MCF 10A (cell line): ENCODE measurements at regions not wholly inside any gene's neighbourhood (a gene's known extent, or its start where the extent isn't known, plus 50 kb on each side); places are given as distances from the start of the nearest gene placed in this dataset.

Experiments
- BruUV-seq: library from RNA; stranded (reverse); fragments of 400-500 nt; replicated peaks from 2 replicates; lab custom pipeline; 2021; lab: Mats Ljungman, UMichigan
- CTCF ChIA-PET: fragments of 300-600 bp; sonication (Branson Sonifier 250); formaldehyde crosslinking; extraction: SDS; loops from one replicate; lab custom pipeline; 2021; ENCODE audit warnings: antibody characterized with exemption, inconsistent platforms; lab: Yijun Ruan, JAX
- POLR2A ChIA-PET: fragments of 300-600, 350-650 bp; sonication (Branson Sonifier 250); formaldehyde crosslinking; extraction: SDS; loops from one replicate; lab custom pipeline; 2020; ENCODE audit warnings: antibody characterized with exemption, inconsistent platforms; lab: Yijun Ruan, JAX
- DNase-seq: peaks from one replicate; pipeline ENCODE4 v3.0.0-alpha.2; 2018; ENCODE audit not compliant: unreplicated experiment
- H3K27ac Mint-ChIP-seq: one replicate; pipeline ENCODE4 v1.8.0; 2022; ENCODE audit warnings: mild to moderate bottlenecking, low read depth, mixed read lengths; ENCODE audit not compliant: unreplicated experiment
- H3K27me3 Mint-ChIP-seq: one replicate; pipeline ENCODE4 v1.8.0; 2022; ENCODE audit warnings: mixed read lengths; ENCODE audit not compliant: insufficient read depth, unreplicated experiment
- H3K36me3 Mint-ChIP-seq: one replicate; pipeline ENCODE4 v1.8.0; 2022; ENCODE audit warnings: mild to moderate bottlenecking, moderate library complexity, mixed read lengths; ENCODE audit not compliant: insufficient read depth, unreplicated experiment
- H3K4me1 Mint-ChIP-seq: one replicate; pipeline ENCODE4 v1.8.0; 2022; ENCODE audit warnings: mixed read lengths; ENCODE audit not compliant: insufficient read depth, unreplicated experiment
- H3K4me3 Mint-ChIP-seq: one replicate; pipeline ENCODE4 v1.8.0; 2022; ENCODE audit warnings: mild to moderate bottlenecking, moderate library complexity, mixed read lengths; ENCODE audit not compliant: unreplicated experiment
- H3K9me3 Mint-ChIP-seq: one replicate; pipeline ENCODE4 v1.8.0; 2022; ENCODE audit warnings: mixed read lengths; ENCODE audit not compliant: unreplicated experiment
- intact Hi-C: fragments of 100-400 bp; cut with micrococcal nuclease; formaldehyde crosslinking; loops from 2 replicates; pipeline ENCODE4 v1.14.1; 2022
- TF ChIP-seq, protein P1 (sequence below): fragments of 200-600 bp; IDR thresholded peaks from one replicate; pipeline ENCODE4 v1.8.0; 2022; ENCODE audit warnings: antibody characterized with exemption, mild to moderate bottlenecking; ENCODE audit not compliant: unreplicated experiment

DNA sequence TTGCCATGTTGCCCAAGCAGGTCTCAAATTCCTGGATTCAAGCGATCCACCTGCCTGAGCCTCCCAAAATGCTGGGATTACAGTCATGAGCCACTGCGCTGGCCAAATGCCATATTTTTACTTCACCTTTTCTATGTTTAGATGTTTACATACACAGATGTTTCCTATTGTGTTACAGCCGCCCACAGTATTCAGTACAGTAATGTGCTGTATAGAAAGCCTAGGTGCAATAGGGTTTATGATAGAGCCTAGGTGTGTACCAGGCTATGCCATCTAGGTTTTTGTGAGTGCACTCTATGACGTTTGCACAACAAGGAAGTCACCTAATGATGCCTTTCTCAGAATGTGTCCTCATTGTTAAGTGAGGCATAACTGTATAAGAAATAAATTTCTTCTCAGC, 153.4 kb downstream of the CHRM3 start:
- no TSS peak for BruUV-seq
- TF ChIP-seq, protein P1, sequence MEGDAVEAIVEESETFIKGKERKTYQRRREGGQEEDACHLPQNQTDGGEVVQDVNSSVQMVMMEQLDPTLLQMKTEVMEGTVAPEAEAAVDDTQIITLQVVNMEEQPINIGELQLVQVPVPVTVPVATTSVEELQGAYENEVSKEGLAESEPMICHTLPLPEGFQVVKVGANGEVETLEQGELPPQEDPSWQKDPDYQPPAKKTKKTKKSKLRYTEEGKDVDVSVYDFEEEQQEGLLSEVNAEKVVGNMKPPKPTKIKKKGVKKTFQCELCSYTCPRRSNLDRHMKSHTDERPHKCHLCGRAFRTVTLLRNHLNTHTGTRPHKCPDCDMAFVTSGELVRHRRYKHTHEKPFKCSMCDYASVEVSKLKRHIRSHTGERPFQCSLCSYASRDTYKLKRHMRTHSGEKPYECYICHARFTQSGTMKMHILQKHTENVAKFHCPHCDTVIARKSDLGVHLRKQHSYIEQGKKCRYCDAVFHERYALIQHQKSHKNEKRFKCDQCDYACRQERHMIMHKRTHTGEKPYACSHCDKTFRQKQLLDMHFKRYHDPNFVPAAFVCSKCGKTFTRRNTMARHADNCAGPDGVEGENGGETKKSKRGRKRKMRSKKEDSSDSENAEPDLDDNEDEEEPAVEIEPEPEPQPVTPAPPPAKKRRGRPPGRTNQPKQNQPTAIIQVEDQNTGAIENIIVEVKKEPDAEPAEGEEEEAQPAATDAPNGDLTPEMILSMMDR = no peak

DNA sequence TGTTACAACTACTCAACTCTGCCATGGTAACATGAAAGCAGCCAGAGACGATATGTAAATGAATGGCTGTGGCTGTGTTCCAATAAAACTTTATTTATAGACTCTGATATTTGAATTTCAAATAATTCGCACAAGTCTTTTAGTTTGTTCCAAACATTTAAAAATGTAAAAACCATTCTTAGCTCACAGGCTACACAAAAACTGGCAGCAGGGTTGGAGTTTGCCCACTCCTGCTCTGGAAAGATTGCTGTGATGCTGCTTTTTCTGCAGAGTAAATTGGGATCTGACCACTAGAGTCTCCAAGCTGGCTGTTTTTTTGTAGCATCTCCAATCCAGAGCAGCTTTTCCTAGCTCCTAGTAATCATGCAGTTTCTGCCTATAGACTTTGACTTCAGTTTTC, 157.5 kb downstream of the CHRM3 start:
- Mint-ChIP-seq H3K27me3 (no peaks in the 10 kb centered on the region), H3K9me3 (no peaks in the 10 kb centered on the region), H3K36me3 (no peaks in the 10 kb centered on the region), H3K4me1 (peaks cover 5% of the 10 kb centered on the region), H3K27ac (no peak overlapping the region), H3K4me3 (no peak overlapping the region)
- BruUV-seq = no TSS peak
- POLR2A ChIA-PET = no interaction called here
- CTCF ChIA-PET = interaction anchor here (0.6 kb wide), 1 partner anchor 11 kb away, joined by 3 read pairs; no protein-coding TSS in a partner anchor
- TF ChIP-seq, protein P1 = no peak
- DNase-seq = no peak
- intact Hi-C loops = no loop called here

More for the DNA sequence above, 153.4 kb downstream of the CHRM3 start:
- Mint-ChIP-seq H3K9me3 (no peaks in the 10 kb centered on the region), H3K27ac (no peak overlapping the region), H3K36me3 (no peaks in the 10 kb centered on the region), H3K27me3 (no peaks in the 10 kb centered on the region), H3K4me3 (no peak overlapping the region), H3K4me1 (peaks cover 9% of the 10 kb centered on the region)
- ChIA-PET POLR2A (no interaction called here), CTCF (interaction anchor here (0.8 kb wide), 1 partner anchor 14 kb away, joined by 3 read pairs; no protein-coding TSS in a partner anchor)
- intact Hi-C loops = no loop called here
- no peak for DNase-seq

DNA sequence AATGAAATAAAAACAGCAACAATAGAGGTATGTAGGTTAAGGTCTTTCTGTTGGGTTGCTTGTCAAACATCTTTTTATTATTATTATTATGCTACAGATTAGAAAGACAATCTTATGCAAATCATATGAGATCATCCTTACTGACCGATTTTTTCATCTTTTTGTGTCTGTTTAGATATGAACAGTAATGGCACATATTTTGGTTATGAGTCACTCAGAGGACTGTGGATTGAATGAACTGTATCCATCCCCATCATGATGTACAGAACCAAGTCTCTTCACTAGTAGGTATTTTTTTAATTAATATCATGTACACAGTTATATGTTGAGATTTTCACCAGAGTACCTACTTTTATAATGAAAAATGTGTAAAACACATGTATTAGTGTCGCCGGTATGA, 159.1 kb downstream of the CHRM3 start:
- peaks cover 11% of the 10 kb centered on the region for H3K4me1 Mint-ChIP-seq
- H3K9me3 Mint-ChIP-seq = no peaks in the 10 kb centered on the region
- no TSS peak for BruUV-seq
- H3K36me3 Mint-ChIP-seq = no peaks in the 10 kb centered on the region
- peak; percentile 46 for DNase-seq
- no peaks in the 10 kb centered on the region for H3K27me3 Mint-ChIP-seq
- CTCF ChIA-PET = interaction anchor here (0.6 to 1.2 kb wide), 2 partner anchors 17 to 158 kb away, joined by 3 read pairs; no protein-coding TSS in a partner anchor
- no peak overlapping the region for H3K27ac Mint-ChIP-seq
- POLR2A ChIA-PET = interaction anchor here (0.6 to 0.8 kb wide), 2 partner anchors 19 to 279 kb away, joined by 3 read pairs; no protein-coding TSS in a partner anchor
- no peak overlapping the region for H3K4me3 Mint-ChIP-seq
- intact Hi-C loops = no loop called here
- TF ChIP-seq, protein P1 = no peak

DNA sequence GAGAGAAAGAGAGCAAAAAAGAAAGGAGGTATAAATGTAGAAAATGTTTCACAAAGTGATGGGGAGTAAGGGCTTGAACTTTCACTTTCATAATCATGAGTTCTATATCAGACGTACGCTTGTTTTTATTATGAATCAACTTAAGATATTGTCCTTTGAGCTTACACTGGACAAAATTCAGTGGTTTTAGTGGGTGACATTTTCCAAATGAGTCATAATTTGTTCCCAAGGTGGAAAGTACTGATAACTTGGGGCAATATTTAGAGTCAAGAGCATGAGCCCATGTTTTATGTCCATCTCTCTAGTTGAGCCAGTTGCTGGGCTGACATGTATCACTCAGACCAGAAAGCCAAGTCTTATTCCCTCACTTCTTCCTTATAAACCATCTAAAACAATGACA, 161.6 kb downstream of the CHRM3 start:
- CTCF ChIA-PET = interaction anchor here (0.7 to 1.5 kb wide), 2 partner anchors 9 to 603 kb away, joined by 3 read pairs; no protein-coding TSS in a partner anchor
- Mint-ChIP-seq H3K9me3 (no peaks in the 10 kb centered on the region), H3K4me1 (peaks cover 11% of the 10 kb centered on the region), H3K36me3 (no peaks in the 10 kb centered on the region), H3K4me3 (no peak overlapping the region), H3K27ac (no peak overlapping the region), H3K27me3 (no peaks in the 10 kb centered on the region)
- no TSS peak for BruUV-seq
- DNase-seq = no peak
- TF ChIP-seq, protein P1 = no peak
- intact Hi-C loops = no loop called here
- POLR2A ChIA-PET = interaction anchor here (1.5 kb wide), 1 partner anchor 11 kb away, joined by 3 read pairs; no protein-coding TSS in a partner anchor
